ENCODE measurements at regions not wholly inside any gene's neighbourhood (a gene's known extent, or its start where the extent isn't known, plus 50 kb on each side); places are given as distances from the start of the nearest gene placed in this dataset.

DNA sequence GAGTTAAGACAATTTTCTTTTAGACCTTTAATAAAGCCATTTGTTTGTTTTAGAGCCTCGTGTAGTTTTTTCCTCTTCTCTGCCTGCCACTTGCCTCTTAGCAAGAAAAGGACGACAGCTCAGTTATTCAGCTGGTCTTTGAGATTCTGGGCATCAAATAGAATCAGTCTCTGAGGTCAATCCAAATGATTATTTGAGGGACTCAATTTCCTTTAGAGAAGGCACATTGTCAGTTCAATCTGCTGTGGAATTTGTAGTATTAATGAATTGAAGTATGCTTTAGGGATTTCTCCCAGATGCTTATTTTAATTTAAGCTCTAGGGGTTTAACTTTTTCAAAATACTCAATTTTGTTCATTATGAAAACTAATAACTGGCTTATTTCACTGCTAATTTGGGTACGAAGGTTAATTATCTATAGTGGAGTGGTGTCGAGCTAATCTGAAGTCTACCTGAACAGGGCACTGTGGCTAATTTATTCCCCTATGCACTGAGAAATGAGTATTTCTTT, 841.2 kb upstream of the AUTS2 start:
- H3K79me1 ChIP-seq (ENCODE audit: low read depth, low read length), result no peaks in the 10 kb centered on the region
- no peak overlapping the region for H3K4ac ChIP-seq (replicated peaks; ENCODE audit: insufficient read length, low read depth, low read length)
- H4K8ac ChIP-seq (ENCODE audit: extremely low read depth, insufficient read depth, low read length), result no peak overlapping the region
- WGBS, 2 experiments (ENCODE audit: extremely low coverage in 1 of 2, insufficient coverage in 1 of 2, insufficient read length in 1 of 2, insufficient replicate concordance in 2 of 2, low coverage in 1 of 2, low lambda C conversion rate in 2 of 2, missing lambda C conversion rate in 1 of 2), result 93% methylated on average over 4 of the region's 4 CpGs; no CpG with 5 or more reads in 1 of the 2 experiments
- no peak overlapping the region for H2BK120ac ChIP-seq (replicated peaks; ENCODE audit: low read depth, low read length)
- no peak overlapping the region for H2BK20ac ChIP-seq (ENCODE audit: low read length)
- no peaks in the 10 kb centered on the region for H3K36me3 ChIP-seq (ENCODE audit: control insufficient read depth in 2 of 4, insufficient read depth in 4 of 4, low read length in 3 of 4)
- H2BK12ac ChIP-seq (ENCODE audit: low read depth, low read length), result no peak overlapping the region
- H2BK5ac ChIP-seq (ENCODE audit: low read depth, low read length), result no peak overlapping the region
- no peak overlapping the region for H3K9ac ChIP-seq (replicated peaks in 1 of 4; ENCODE audit: extremely low read depth in 1 of 4, low read depth in 3 of 4, low read length in 3 of 4)
- H3K4me1 ChIP-seq (replicated peaks in 1 of 4; ENCODE audit: control insufficient read depth in 3 of 4, insufficient read depth in 4 of 4, low read length in 3 of 4), result no peaks in the 10 kb centered on the region
- H3K4me2 ChIP-seq (ENCODE audit: insufficient read depth in 1 of 2, low read depth in 2 of 2, low read length in 2 of 2), result no peak overlapping the region
- no peak overlapping the region for H3K18ac ChIP-seq (ENCODE audit: extremely low read depth, low read length)
- H3K4me3 ChIP-seq (ENCODE audit: extremely low read depth in 1 of 4, insufficient read depth in 2 of 4, low read depth in 3 of 4, low read length in 4 of 4), result no peak overlapping the region
- H2AFZ ChIP-seq (ENCODE audit: low read length), result no peak overlapping the region
- POLR2A ChIA-PET (ENCODE audit: partially characterized antibody), result no interaction called here
- TF ChIP-seq CTBP2 (IDR thresholded peaks at IDR 0.05; ENCODE audit: borderline replicate concordance, insufficient read depth, insufficient read length, low read length), result no peak
- no peak for TF ChIP-seq EP300 (IDR thresholded peaks at IDR 0.05; ENCODE audit: borderline replicate concordance in 1 of 2, low read depth in 2 of 2, low read length in 2 of 2)
- TF ChIP-seq RBBP5 (IDR thresholded peaks at IDR 0.05; ENCODE audit: borderline replicate concordance, low read depth, low read length), result no peak
- TF ChIP-seq, protein P1, sequence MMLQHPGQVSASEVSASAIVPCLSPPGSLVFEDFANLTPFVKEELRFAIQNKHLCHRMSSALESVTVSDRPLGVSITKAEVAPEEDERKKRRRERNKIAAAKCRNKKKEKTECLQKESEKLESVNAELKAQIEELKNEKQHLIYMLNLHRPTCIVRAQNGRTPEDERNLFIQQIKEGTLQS (IDR thresholded peaks at IDR 0.05; ENCODE audit: insufficient read depth, low read depth, low read length), result no peak
- FAIRE-seq (no peak), DNase-seq (ENCODE audit: low read depth in 1 of 2, low spot score in 2 of 2) (no peak)
- no peaks in the 10 kb centered on the region for H3K79me2 ChIP-seq (ENCODE audit: control insufficient read depth in 1 of 2, insufficient read depth in 2 of 2, low read length in 2 of 2)
- no peaks in the 10 kb centered on the region for H3K27me3 ChIP-seq (replicated peaks in 1 of 4; ENCODE audit: control insufficient read depth in 3 of 4, extremely low read depth in 1 of 4, insufficient read depth in 3 of 4, low read length in 3 of 4)
- H3K27ac ChIP-seq (ENCODE audit: low read depth, low read length), result no peak overlapping the region
- no peak overlapping the region for H4K5ac ChIP-seq (ENCODE audit: insufficient read length, low read depth, low read length)
- CTCF ChIA-PET (ENCODE audit: partially characterized antibody), result interaction anchor here (1.4 kb wide), 1 partner anchor 11 kb away, joined by 5 read pairs; no protein-coding TSS in a partner anchor
- H3K56ac ChIP-seq (replicated peaks; ENCODE audit: insufficient read length, low read depth, low read length), result no peak overlapping the region
- H3K9me3 ChIP-seq (ENCODE audit: insufficient read depth in 2 of 2, low read depth in 1 of 2, low read length in 1 of 2), result peaks cover 0 to under 1% of the 10 kb centered on the region in 2 experiments; a peak in 1 of 4 replicates
- no peaks in the 10 kb centered on the region; the same call in 1 of the 2 replicates for H3K23me2 ChIP-seq (ENCODE audit: low read depth, low read length)
- H2AK5ac ChIP-seq (ENCODE audit: low read depth, low read length), result no peak overlapping the region
- H3K23ac ChIP-seq (ENCODE audit: insufficient read length), result no peak overlapping the region
- no peaks in the 10 kb centered on the region for H4K20me1 ChIP-seq (replicated peaks in 1 of 2; ENCODE audit: control insufficient read depth in 1 of 2, insufficient read depth in 2 of 2, low read length in 2 of 2)
- no peak overlapping the region for H2BK15ac ChIP-seq (ENCODE audit: low read length)
- no peak overlapping the region for H3K14ac ChIP-seq (ENCODE audit: insufficient read length)
- no peak overlapping the region for H4K91ac ChIP-seq (replicated peaks; ENCODE audit: insufficient read length, low read length)

Measured in H1 (cell line).